GM21360 (cell line): ENCODE measurements at regions not wholly inside any gene's neighbourhood (a gene's known extent, or its start where the extent isn't known, plus 50 kb on each side); places are given as distances from the start of the nearest gene placed in this dataset.
A peak's percentile ranks its signal among the peaks of the same experiment; 100 is the strongest.
"Not testable (repeated sequence)": the region's sequence is repeated elsewhere in the genome, so short reads cannot be mapped to it uniquely, and the experiment has no call there.

Source experiments
- ATAC-seq: cut with Tn5 transposase; IDR thresholded peaks from one replicate; pipeline ENCODE4 v1.9.1; 2021; ENCODE audit warnings: mild to moderate bottlenecking, moderate library complexity; ENCODE audit not compliant: unreplicated experiment

DNA sequence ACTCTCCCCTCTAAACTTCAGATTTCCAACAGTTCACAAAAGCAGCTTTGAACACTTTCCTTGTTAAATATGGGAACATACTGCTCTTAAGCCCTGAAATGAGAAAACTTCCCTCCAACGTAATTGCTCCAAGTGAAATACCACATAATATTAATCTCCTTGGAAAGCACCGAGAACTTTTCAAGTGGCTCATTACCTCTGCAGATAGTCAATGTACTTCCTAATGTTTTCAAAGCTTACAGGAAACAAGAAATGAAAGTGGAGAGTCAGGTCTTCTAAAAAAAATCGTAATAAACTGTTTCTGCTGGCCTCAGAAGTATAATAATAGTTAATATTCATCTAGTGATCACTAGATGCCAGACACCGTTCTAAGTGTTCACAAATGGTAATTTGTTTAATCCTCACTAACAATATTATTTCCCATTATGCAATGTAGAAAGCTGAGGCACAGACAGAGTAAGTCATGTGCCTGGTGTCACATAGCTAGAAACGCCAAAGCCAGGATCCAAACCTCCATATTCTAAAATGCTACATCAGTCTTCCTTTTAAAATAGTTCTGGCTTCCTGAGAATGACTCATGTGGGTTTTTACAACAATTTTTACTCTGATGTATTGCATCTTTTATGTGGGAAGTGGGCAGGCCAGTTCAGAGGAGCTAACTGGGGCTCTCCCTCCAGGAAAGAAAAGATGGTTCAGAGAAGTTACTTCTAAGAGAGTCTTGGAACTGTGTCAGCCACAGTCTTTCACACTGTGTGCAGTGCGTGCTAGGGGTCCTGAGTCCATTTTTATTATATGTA is 177.2 kb downstream of the PLPPR4 start:
- no peak for ATAC-seq

DNA sequence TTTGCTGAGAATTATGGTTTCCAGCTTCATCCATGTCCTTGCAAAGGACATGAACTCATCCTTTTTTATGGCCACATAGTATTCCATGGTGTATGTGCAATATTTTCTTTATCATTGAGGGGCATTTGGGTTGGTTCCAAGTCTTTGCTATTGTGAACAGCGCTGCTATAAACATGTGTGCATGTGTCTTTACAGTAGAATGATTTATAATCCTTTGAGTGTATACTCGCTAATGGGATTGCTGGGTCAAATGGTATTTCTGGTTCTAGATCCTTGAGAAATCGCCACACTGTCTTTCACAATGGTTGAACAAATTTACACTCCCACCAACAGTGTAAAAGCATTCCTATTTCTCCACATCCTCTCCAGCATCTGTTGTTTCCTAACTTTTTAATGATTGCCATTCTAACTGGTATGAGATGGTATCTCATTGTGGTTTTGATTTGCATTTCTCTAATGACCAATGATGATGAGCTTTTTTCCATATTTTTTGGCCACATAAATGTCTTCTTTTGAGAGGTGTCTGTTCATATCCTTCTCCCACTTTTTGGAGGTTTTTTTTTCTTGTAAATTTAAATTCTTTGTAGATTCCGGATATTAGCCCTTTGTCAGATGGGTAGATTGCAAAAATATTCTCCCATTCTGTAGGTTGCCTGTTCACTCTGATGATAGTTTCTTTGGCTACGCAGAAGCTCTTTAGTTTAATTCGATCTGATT is 180.1 kb downstream of the PLPPR4 start:
- not testable (repeated sequence) for ATAC-seq

DNA sequence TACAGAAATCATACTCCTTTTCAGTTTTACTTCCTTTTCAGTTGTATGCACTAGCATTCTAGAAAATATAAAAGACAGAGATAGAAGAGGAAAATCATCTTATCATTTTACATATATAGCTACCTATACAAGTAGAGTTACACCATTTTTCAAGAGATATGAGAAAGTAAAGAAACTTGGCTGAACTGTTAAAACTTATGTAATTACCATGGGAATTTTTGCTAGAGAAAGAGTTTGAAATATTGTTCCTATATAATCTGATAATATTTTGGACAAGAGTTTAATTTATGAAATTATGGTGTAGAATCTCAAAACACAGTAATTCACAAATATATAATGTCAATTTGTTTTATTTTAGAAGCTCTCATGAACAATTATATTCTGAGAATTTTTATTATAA is 180.8 kb downstream of the PLPPR4 start:
- ATAC-seq, result no peak

DNA sequence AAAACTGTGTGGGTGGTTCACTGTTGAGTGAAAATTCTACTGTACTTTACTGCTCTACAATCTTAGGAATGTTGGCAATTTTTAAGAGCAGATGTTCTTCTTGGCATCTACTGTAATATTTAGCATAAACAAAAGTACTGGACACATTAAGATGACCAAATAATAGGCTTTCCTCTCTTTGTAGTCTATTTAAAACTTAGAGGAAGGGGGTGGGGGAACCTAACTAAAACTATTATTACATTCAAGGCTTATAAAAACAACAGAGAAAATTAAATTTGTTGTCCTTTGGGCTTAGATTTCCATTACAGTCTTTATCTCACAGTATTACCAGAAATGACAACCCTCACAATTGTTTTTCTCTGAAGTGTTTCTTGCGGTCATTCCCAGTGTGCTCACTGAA is 181.2 kb downstream of the PLPPR4 start:
- ATAC-seq, result no peak

DNA sequence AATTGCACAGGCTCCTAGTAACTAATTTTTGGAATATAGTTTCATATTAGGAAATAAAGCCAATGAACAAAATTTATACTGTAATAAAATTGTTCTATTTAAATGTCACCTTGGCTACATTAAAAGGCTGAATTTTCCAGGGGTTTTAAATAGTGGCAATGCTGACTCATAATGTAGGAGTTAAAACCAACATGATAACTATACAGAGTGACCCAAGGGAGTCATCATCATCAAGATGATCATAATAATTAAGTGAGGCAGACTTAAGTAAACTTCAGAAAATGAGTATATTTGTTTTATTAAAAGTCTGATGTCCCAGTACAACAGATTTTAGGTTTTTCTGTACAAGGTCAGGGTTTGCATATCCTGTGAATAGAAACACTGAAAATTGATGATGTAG is 183.4 kb downstream of the PLPPR4 start:
- no peak for ATAC-seq

DNA sequence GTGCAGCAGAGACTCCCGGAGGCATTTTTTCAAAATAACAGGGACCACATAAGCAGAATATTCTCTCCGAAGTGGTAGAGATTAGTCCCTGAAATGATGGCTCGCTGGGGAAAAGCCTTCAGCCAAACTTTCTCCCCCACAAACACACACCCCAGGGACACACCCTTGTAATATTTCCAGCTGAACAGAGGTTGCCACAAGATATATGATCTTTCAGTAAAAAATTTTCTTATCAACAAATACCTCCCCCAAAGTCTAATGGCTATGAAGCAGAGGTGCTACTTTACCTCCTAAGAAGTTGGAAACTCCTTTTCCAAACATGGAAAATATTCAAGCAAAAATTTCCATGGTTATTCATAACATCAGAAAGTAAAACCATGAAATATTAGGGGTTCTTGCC is 190.2 kb upstream of the PALMD start:
- ATAC-seq, result no peak

DNA sequence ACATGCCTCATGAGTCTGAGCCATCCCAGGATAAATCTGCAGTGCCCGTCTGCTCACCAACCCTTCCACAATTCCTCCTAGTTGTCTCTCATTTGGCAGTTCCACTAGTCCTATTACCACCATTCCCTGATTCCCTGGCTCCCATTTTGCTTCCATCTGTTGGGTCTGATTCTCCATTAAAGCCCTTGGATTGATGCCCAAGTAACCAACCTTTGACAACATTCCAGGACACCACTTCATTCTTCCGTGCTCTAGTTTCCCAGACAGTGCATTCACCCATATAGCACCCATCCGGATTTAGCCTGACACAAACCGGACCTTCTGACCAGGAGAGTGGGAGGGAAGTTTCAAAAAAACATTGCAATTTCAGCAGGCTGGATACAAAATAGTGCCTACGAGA is 189.4 kb upstream of the PALMD start:
- no peak for ATAC-seq

DNA sequence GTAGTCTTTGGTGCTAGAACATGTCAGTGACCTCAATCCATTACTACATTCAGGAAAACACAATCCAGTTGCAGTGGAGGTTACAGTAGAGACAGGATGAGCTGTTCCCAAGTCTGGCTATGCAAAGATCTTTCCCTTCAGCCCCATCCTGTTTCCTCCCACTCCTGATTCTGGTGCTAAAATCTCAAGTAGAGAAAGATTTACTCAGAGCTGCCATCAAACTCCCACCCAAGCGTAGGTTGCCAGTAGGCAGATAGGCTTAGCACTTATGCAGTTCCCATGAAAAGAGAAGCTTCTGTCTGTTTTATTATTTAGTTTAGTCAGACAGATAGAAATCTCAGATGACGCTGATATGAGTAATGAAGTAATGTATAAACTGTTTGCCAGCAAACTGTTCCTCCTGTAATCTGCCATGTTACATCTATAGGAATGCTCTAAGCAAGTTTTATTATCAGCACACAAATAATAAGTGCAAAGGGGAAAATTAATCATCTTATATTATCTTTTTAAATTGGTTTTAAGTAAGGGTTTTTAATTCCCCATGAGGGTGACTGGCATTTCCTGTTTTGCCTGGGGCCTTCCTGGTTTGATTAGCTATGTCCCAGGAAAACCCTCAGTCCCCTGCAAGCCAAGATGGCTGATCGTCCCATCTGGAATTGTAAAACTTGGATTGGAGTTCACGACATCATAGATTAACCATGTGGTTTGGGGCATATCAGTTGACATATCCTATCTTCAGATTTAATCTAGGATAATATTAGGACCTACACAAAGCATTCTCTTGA is 188.3 kb upstream of the PALMD start:
- no peak for ATAC-seq

DNA sequence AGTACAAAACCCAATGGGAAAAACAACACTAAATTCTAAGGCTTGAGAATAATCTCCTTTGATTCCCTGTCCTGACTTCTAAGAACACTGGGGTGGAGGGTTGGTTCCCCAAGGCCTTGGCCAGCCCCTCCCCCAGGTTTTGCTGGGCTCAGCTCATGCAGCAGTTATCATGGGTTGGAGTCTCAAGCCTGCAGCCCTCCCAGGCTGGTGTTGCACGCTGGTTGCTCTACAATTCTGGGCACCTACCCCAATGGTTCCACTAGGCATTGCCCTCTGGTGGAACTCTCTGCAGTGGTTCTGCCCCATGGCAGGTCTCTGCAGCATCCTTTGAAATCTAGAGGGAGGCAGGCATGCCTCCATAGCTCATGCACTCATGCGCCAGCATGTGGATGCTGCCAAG is 184.4 kb upstream of the PALMD start:
- no peak for ATAC-seq

DNA sequence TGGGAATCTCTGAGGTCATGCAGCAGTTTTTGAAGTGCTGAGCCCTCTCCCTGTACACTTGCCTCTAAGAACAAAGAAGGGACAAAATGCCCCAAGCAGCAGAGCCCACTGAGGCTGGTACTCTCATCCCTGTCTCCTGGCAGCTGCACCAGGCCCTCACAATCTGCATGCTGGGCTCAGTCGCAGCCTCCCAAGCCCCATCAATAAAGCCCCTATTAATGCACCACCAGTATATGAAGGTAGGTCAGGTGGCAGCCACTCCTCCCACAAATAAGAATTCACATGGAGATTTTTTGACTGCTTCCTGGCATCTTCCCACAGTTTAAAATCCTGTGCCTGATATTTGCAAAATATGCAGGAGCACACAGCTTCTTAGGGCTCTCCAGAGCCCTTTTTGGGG is 181.2 kb upstream of the PALMD start:
- no peak for ATAC-seq

DNA sequence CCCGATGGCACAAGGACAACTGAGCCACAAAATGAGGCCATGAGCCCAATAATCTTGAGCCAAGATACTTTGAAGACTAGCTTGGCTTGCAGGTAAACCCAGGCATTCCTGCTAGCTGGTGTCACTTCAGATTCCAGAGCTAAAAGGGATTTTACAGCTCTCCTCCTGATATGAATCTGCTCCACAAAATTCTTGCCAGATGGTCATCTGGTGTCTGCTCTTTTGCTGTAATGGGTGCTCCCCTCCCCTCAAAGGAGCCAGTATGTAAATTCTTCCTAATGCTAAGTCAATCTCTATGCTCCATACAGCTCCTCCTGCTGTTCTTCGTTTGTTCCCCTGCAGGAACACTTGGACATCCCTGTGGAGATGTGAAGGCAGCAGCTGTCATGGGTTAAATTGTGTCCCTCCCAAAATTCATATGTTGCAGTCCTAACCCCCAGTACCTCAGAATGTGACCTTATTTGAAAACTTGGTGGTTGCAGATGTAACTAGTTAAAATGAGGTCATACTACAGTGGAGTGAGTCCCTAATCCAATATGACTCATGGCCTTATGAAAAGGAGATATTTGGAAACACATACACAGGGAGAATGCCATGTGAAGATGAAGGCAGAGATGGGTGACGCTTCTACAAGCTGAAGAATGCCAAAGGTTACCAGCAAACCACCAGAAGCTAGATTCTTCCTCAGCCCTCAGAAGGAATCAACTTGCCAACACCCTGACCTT is 180.6 kb upstream of the PALMD start:
- no peak for ATAC-seq

DNA sequence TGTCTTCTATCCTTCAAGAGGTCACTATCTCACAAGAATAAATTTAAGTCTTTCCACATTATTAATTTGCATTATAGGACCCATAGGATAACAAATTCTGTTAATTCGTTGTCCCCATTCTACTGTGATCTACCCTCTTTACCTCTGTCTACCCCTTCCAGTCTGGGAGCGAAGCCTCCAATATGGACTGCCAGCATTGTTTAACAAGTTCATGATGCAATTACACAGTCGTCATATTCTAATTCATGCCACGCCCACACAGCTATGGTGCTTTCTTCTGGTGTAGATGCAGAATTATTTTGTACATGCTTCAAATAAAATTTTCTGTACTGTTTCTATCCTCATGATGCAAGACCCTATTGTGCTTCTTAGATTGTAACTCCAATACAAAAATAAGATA is 178.3 kb upstream of the PALMD start:
- ATAC-seq, result no peak

DNA sequence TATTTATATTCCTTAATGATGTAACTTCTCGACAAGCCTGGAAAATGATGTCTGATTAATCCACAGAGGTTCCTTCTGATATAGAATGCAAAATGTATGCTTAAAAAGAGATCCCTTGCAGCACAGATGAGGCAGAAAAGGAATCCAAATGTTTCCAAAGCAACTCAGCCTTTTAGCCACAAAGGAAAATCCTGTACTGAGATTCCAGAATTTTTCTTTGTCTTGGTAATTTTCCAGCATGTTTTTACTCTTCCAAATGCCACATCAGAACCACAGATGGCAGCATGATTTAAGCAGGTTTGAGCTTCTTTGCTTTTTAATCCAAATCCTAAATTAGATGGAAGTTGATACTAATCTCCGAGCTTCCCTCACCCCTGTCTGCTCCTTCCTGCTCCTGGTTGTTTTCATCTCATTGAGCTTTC is 176.4 kb upstream of the PALMD start:
- ATAC-seq, result no peak

DNA sequence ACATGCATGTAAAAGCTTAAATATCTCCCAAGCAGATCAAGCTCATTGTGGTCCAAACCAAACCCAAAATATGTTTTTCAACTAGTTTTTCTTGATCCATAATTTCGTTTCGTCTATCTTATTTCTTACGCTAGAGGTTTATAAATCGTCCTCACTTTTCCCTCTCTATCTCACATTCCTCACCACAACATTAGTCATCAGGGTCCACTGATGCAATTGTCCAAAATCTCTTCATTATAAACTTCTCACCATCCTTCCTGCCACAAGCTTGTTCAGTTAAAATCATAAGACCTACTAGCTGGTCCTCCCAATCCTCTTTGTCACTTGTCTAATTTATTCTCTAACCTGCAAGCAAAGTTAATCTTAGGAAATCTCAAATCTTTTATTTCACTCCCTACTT is 173.0 kb upstream of the PALMD start:
- ATAC-seq, result no peak

DNA sequence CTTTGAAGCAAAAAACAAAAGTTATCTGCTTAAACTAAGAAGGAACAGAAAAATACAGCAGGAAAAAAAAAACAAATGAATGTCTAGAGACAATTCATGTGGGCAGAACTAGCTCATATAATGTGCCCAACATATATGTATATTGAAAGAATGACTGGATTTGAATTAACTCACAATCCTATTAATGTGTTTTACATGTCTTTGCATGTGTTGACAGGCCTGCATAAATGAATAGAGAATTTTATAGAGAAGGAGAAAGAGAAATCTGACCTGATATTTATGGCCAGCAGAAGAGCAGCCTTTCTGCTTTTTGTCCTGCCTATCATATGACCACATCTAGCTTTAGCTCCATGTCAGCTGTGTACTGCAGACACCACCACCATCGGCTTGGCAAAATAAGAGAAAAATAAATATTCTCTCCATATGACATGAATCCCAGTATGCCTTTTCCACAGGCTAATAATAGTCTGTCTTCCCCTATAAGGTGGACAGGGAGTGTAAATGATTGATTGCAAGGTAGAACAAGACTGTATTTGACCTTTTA is 171.5 kb upstream of the PALMD start:
- ATAC-seq, result no peak

DNA sequence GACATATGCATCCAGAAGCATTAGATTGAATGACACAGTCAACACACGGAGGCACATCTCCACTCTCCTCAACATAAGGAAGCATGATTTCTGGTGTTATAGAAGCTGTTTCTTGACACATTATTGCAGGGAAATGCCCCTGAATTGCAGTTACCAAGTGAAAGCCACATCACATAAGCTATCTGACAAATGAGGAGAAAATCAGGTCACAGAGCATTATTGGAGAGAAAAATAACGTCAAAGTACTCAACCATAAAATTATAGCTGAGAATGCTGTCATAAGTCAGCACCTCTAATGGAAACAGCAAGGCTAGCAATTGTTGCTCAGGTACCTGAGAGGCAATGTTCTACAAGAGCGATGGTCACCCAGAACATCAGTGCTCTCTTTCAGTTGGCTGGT is 169.9 kb upstream of the PALMD start:
- no peak for ATAC-seq

DNA sequence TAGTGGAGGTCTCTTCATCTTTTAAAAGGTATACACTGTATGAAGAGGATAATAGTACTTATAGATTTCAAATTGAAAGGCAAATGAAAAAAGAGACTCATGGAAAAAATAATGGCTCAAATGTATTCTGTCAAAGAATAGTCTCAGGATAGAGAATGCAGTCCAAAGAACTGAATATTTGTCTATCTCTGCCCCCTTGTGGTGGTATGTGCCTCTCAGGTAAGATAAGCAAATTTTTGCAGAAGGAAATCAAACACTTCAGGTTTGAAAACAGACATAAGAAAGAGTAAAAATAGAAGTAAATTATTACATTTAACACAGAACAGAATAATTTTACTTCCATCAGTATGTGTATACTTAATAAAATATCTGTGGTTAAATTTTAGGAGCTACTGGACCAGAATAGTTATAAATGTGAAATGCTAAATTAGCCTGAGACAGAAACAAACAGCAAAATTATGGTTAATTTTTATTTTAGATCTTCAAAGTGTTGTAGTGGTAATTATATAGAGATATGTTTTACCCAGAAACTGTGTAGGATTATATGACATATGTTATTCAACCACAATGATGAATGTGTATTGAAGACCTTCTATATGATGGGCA is 164.4 kb upstream of the PALMD start:
- ATAC-seq, result peak; percentile 77

DNA sequence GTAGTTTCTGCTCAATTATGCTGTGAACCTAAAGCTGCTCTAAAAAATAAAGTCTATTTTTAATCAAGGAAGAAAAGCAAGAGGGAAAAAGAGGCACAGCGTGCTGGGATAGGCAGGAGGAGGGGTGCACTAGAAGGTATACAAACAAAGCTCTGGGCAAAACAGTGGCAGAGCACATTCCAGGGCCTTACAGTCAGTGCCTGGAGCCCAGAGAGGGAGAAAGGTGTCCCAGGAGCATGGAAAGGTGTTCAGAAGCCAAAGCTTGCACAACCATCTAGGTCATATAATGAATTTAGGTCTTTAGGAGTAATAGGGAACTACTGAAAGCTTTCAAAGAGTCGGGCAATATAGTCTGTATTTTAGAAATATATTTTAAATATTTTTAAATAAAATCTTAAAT is 163.6 kb upstream of the PALMD start:
- ATAC-seq, result no peak

DNA sequence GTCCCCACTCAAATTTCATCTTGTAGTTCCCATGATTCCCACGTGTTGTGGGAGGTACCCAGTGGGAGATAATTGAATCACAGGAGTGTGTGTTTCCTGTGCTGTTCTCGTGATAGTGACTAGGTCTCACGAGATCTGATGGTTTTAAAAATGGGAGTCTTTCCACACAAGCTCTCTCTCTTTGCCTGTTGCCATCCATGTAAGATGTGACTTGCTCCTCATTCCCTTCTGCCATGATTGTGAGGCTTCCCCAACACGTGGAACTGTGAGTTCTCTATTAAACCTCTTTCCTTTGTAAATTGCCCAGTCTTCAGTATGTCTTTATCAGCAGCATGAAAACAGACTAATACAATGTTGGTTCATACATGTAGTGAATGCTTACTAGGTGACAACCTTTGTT is 163.2 kb upstream of the PALMD start:
- ATAC-seq, result no peak

DNA sequence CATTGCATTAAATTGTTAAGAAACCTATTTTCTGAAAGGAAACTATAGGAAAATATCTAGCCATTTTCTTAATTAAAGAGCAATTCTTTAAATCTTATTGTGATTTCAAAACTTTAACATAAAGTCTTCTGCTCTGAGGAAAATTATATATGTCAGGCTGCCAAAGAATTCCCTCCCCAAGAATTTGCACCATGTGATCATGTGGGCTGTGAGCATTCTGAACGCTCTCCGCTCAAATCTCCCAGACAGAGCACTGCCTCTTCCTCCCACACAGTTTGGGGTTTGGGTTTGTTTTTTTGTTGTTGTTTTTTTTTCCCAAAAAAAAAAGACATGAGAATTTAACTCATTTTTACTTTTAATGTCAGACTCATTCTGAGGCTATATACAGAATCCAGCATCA is 155.9 kb upstream of the PALMD start:
- no peak for ATAC-seq
